Skeletal muscle tissue (tissue), 3 donors: ENCODE measurements at regions not wholly inside any gene's neighbourhood (a gene's known extent, or its start where the extent isn't known, plus 50 kb on each side); places are given as distances from the start of the nearest gene placed in this dataset.
"Not testable (repeated sequence)": the region's sequence is repeated elsewhere in the genome, so short reads cannot be mapped to it uniquely, and the experiment has no call there.

Experiments used
- H3K27ac ChIP-seq: one replicate; pipeline ENCODE4 v1.7.0; 2013; ENCODE audit warnings: mild to moderate bottlenecking, low read depth, low read length, inconsistent platforms
- H3K27me3 ChIP-seq, 3 donors: one replicate each; pipeline ENCODE4 v1.7.0; 2013; ENCODE audit warnings: low read length in 3 of 3; ENCODE audit not compliant: control insufficient read depth in 3 of 3, insufficient read depth in 3 of 3
- H3K36me3 ChIP-seq, 3 donors: one replicate each; pipeline ENCODE4 v1.7.0; 2013; ENCODE audit warnings: low read length in 3 of 3; ENCODE audit not compliant: control insufficient read depth in 3 of 3, insufficient read depth in 3 of 3
- H3K4me1 ChIP-seq, 3 donors: one replicate each; pipeline ENCODE4 v1.7.0; 2013; ENCODE audit warnings: low read length in 3 of 3, mild to moderate bottlenecking in 3 of 3; ENCODE audit not compliant: control insufficient read depth in 3 of 3, insufficient read depth in 3 of 3
- H3K4me3 ChIP-seq, 3 donors: one replicate each; pipeline ENCODE4 v1.7.0; 2013; ENCODE audit warnings: low read length in 3 of 3
- H3K9ac ChIP-seq, 3 donors: one replicate each; pipeline ENCODE4 v1.7.0; 2013; ENCODE audit warnings: low read length in 3 of 3, mild to moderate bottlenecking in 3 of 3, moderate library complexity in 2 of 3, low read depth in 1 of 3
- H3K9me3 ChIP-seq, 3 donors: one replicate each; pipeline ENCODE4 v1.7.0; 2013; ENCODE audit warnings: low read length in 3 of 3; ENCODE audit not compliant: control insufficient read depth in 3 of 3
- donor health status: Osteomylitis.

DNA sequence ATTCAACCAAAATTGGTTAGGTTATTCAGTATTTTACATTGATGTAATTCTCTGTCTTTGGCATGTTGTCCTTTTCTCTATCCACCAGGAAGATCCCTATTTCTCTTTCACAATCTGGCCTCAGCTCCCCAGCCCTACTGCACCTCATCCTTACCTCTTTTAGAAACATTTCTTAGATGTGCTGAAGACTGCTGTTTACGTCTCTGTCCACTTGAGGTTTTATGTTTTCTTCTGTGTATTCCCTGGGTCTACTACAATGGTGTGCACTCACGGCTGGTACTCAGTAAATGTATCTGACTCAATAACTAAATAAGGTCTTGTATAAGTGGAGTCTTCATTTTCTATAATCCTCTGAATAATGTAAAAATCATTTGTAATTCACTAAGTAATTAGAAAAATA, 822.7 kb downstream of the DTWD2 start:
- Histone ChIP-seq H3K4me3 (no peak overlapping the region), H3K4me1 (no peaks in the 10 kb centered on the region), H3K36me3 (no peaks in the 10 kb centered on the region), H3K27me3 (no peaks in the 10 kb centered on the region), H3K9ac (no peak overlapping the region), H3K9me3 (no peaks in the 10 kb centered on the region), H3K27ac (no peak overlapping the region)

DNA sequence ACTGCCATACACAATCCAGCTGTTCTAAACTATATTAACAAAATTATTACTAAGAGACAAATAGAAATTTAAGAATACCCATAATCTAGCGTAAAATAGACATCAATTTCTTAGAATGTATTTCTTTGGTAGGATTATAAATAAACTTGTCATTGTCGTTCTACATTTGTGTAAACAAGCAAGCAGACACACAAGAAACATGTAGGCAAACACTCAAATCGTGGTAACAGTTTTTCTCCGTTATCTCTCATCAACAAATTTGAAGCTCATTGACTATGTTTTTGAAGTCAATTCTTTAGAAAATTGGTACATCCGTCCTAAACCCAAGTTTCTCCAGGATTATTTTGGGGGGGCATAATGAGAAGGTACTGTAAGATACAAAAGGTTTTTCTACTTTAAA, 832.2 kb downstream of the DTWD2 start:
- H3K9ac ChIP-seq: no peak overlapping the region
- H3K9me3 ChIP-seq: peaks cover 0 to 2% (median 0%) of the 10 kb centered on the region in 3 donors
- H3K36me3 ChIP-seq: no peaks in the 10 kb centered on the region
- H3K4me3 ChIP-seq: no peak overlapping the region
- H3K27ac ChIP-seq: no peak overlapping the region
- H3K27me3 ChIP-seq: no peaks in the 10 kb centered on the region
- no peaks in the 10 kb centered on the region for H3K4me1 ChIP-seq

DNA sequence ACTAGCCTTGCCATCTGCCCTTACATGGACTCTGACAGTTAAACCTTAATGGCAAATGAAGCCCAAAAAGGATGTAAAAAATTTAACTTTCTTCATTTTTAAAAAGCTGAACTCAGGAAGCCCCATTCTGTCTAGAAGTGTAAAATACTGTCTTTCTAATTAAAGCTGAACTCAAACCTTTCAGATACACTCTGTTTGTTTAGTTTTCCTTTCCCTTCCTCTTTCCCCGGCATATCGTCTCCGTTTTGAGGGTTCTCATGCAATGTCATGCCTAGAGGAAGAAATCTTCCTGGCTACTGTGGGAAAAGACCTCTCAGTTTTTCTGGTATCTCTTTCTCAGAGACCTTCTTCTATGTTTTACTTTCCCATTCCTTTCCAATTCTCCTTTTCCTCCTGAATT, 841.5 kb downstream of the DTWD2 start:
- Histone ChIP-seq H3K9ac (no peak overlapping the region), H3K4me1 (no peaks in the 10 kb centered on the region), H3K4me3 (no peak overlapping the region), H3K36me3 (no peaks in the 10 kb centered on the region), H3K27ac (no peak overlapping the region), H3K9me3 (peaks cover 0 to 2% (median 0%) of the 10 kb centered on the region in 3 donors), H3K27me3 (no peaks in the 10 kb centered on the region)

DNA sequence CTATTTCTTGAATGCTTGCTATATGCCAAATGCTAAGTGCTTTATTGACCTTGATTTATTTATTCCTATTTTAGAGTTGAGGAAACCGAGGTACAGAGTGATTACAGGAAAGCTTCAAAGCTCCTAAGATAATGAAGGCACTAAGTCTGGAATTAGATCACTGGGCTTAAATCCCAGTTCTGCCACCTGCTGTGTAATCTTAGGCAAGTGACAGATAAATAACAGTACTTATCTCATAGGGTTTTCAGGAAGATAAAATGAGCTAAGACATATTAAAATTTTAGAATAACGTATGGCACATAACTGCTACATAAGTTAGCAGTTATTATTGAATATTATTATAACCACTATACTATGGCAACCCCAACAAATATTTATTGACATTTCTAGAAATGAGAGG, 843.8 kb downstream of the DTWD2 start:
- Histone ChIP-seq H3K9me3 (no peaks in the 10 kb centered on the region), H3K27me3 (no peaks in the 10 kb centered on the region), H3K4me3 (no peak overlapping the region), H3K4me1 (no peaks in the 10 kb centered on the region), H3K27ac (no peak overlapping the region), H3K36me3 (no peaks in the 10 kb centered on the region), H3K9ac (no peak overlapping the region)

DNA sequence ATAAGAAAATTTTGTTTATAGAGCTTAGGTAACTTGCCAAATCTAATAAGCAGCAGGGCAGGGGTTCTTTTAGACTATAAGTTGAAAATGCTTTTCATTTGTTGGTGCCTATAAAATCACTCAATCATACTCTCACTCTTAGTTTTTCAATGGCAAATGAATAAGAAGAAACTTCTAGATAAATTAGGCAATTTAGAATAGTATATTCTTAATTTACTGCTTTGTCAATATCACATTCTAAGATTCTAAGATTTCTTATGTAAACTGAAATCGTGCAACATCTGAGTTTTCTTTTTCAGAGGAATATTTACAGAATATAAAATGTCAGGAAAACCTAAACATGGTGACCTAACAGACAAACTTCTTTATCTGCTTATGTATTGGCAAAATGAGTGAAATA, 849.0 kb downstream of the DTWD2 start:
- Histone ChIP-seq H3K4me1 (no peaks in the 10 kb centered on the region), H3K9me3 (no peaks in the 10 kb centered on the region), H3K4me3 (no peak overlapping the region), H3K36me3 (no peaks in the 10 kb centered on the region), H3K27me3 (no peaks in the 10 kb centered on the region), H3K27ac (no peak overlapping the region), H3K9ac (no peak overlapping the region)

DNA sequence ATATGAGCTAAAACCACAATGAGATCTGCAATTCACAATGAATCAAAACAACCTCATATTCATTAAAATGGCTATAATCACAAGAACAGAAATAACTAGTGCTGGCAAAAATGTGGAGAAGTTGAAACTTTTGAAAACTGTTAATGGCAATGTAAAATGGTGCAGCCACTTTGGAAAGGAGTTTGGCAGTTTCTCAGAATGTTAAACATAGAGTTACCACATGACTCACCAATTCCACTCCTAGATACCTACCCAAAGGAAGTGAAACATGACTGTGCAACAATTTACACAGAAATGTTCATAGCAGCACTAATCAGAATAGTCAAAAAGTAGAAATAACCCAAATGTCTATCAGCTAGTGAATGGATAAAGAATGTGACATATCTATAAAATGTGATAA, 862.2 kb downstream of the DTWD2 start:
- Histone ChIP-seq H3K4me1 (no peaks in the 10 kb centered on the region), H3K27ac (no peak overlapping the region), H3K27me3 (no peaks in the 10 kb centered on the region), H3K9me3 (no peaks in the 10 kb centered on the region), H3K4me3 (no peak overlapping the region), H3K9ac (no peak overlapping the region), H3K36me3 (no peaks in the 10 kb centered on the region)

DNA sequence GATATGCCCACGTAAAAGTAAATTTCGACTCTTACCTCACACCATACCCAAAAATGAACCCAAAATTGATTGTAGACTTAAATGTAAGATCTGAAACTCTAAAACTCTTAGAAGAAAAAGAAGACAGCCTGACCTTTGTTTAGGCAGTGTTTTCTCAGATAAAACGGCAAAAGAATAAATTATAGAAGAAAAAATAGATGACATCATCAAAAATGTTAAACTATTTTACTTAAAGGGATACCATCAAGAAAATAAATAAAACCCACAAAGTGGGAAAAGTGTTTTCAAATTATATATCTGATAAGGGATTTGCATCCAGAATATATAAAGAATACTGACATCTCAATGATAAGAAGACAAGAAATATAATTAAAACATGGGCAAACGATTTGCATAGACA, 862.7 kb downstream of the DTWD2 start:
- no peaks in the 10 kb centered on the region for H3K27me3 ChIP-seq
- no peak overlapping the region for H3K27ac ChIP-seq
- no peaks in the 10 kb centered on the region for H3K4me1 ChIP-seq
- no peak overlapping the region for H3K4me3 ChIP-seq
- no peaks in the 10 kb centered on the region for H3K9me3 ChIP-seq
- no peaks in the 10 kb centered on the region for H3K36me3 ChIP-seq
- H3K9ac ChIP-seq: no peak overlapping the region

DNA sequence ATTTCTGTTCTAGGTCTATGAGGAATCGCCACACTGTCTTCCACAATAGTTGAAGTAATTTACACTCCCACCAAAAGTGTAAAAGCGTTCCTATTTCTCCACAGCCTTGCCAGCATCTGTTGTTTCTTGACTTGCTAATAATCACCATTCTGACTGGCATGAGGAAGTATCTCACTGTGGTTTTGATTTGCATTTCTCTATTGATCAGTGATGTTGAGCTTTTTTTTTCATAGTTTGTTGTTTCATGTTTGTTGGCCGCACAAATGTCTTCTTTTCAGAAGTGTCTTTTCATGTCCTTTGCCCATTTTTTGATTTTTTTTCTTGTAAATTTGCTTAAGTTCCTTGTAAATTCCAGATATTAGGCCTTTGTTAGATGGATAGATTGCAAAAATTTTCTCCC, 867.1 kb downstream of the DTWD2 start:
- Histone ChIP-seq H3K36me3 (no peaks in the 10 kb centered on the region), H3K27me3 (no peaks in the 10 kb centered on the region)

DNA sequence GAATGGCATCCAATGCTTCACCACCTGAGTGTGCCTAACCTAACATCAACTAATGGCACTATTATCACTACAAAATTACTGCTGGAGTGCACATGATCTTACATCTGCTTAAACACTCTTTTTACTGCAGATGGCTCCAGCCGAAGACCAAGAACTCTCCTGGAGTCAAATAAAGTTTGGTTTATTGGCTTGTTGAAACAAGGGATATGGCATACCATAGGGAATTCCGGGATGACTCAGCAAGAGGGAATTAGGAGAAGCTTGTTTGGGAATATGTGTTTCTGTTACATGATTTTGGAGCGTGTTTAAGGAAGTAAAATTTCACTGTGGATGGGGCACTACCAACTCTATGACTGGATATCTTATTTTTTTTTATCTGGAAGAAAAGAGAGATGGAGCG, 872.6 kb downstream of the DTWD2 start:
- Histone ChIP-seq H3K9ac (no peak overlapping the region), H3K9me3 (no peaks in the 10 kb centered on the region), H3K27me3 (no peaks in the 10 kb centered on the region), H3K36me3 (no peaks in the 10 kb centered on the region), H3K27ac (no peak overlapping the region), H3K4me1 (no peaks in the 10 kb centered on the region), H3K4me3 (no peak overlapping the region)

More for the DNA sequence above, 867.1 kb downstream of the DTWD2 start:
- H3K27ac ChIP-seq: no peak overlapping the region
- H3K4me3 ChIP-seq: no peak overlapping the region
- H3K4me1 ChIP-seq: no peaks in the 10 kb centered on the region
- no peak overlapping the region for H3K9ac ChIP-seq
- H3K9me3 ChIP-seq: no peaks in the 10 kb centered on the region

DNA sequence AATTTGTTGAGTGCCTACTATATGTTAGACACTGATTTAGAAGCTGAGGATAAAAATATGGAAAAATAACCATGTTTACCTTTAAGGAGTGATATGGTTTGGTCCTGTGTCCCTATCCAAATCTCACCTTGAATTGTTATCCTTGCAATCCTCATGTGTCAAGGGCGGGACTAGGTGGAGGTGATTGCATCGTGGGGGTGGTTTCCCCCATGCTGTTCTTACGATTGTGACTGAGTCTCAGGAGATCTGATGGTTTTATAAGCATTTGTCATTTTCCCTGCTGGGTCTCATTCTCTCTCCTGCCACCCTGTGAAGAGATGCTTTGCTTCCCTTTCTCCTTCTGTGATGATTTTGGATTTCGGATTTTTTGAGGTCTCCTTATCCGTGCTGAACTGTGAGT, 876.4 kb downstream of the DTWD2 start:
- H3K4me1 ChIP-seq: no peaks in the 10 kb centered on the region
- no peaks in the 10 kb centered on the region for H3K27me3 ChIP-seq
- no peak overlapping the region for H3K9ac ChIP-seq
- H3K4me3 ChIP-seq: no peak overlapping the region
- no peaks in the 10 kb centered on the region for H3K36me3 ChIP-seq
- H3K9me3 ChIP-seq: no peaks in the 10 kb centered on the region
- H3K27ac ChIP-seq: no peak overlapping the region

DNA sequence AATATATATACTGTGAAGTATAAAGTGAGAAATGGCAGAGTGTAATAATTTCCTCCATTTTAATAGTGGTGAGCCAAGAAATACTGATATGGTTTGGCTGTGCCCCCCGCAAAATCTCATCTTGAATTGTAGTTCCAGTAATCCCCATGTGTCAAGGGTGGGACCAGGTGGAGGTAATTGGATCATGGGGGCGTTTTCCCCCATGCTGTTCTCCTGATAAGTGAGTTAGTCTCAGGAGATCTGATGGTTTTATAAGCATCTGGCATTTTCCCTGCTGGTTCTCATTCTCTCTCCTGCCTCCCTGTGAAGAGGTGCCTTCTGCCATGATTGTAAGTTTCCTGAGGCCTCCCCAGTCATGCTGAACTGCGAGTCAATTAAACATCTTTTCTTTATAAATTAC, 881.1 kb downstream of the DTWD2 start:
- H3K4me1 ChIP-seq, H3K4me3 ChIP-seq, H3K36me3 ChIP-seq, H3K9ac ChIP-seq, H3K27me3 ChIP-seq, H3K27ac ChIP-seq, H3K9me3 ChIP-seq: not testable (repeated sequence)
